Upper lobe of left lung (tissue), 6 donors: ENCODE measurements at regions not wholly inside any gene's neighbourhood (a gene's known extent, or its start where the extent isn't known, plus 50 kb on each side); places are given as distances from the start of the nearest gene placed in this dataset.

ENCODE experiments used
- ATAC-seq, 2 donors: fragments of 200-7000 bp; cut with Tn5 transposase; one replicate each; pipeline ENCODE4 v1.9.1; 2022; ENCODE audit warnings: mild to moderate bottlenecking in 2 of 2, moderate library complexity in 2 of 2; ENCODE audit not compliant: low FRiP score in 2 of 2
- DNase-seq, 2 donors: peaks; one replicate each; pipeline ENCODE4 v3.0.0-alpha.2; 2019 to 2020
- H3K27ac ChIP-seq, 4 donors: fragments of 200-600 bp; sonication (generic); one replicate each; pipeline ENCODE4 v1.5.1; 2016 to 2019
- H3K27me3 ChIP-seq, 4 donors: fragments of 200-600 bp; sonication (generic); one replicate each; pipeline ENCODE4 v1.5.1; 2017 to 2019
- H3K36me3 ChIP-seq, 4 donors: fragments of 200-600 bp; sonication (generic); one replicate each; pipeline ENCODE4 v1.5.1; 2016 to 2019
- H3K4me1 ChIP-seq, 4 donors: fragments of 200-600 bp; sonication (generic); one replicate each; pipeline ENCODE4 v1.5.1; 2018 to 2019
- H3K4me3 ChIP-seq, 4 donors: fragments of 200-600 bp; sonication (generic); one replicate each; pipeline ENCODE4 v1.5.1; 2017 to 2019; ENCODE audit warnings: mild to moderate bottlenecking in 2 of 4, moderate library complexity in 1 of 4
- H3K9me3 ChIP-seq, 4 donors: fragments of 200-600 bp; sonication (generic); one replicate each; pipeline ENCODE4 v1.5.1; 2018 to 2019
- EP300 ChIP-seq, 4 donors: sonication (generic); formaldehyde crosslinking; IDR thresholded peaks; one replicate each; pipeline ENCODE4 v1.5.1; 2017; ENCODE audit warnings: antibody characterized with exemption in 4 of 4, control low read depth in 2 of 4
- POLR2A ChIP-seq, 4 donors: fragments of 450-650 bp; IDR thresholded peaks; one replicate each; pipeline ENCODE4 v1.5.1; 2016 to 2017; ENCODE audit warnings: antibody characterized with exemption in 4 of 4, mild to moderate bottlenecking in 2 of 4
- POLR2AphosphoS5 ChIP-seq, 2 donors: sonication (generic); formaldehyde crosslinking; IDR thresholded peaks; one replicate each; pipeline ENCODE4 v1.5.1; 2017; ENCODE audit warnings: antibody characterized with exemption in 2 of 2
- WGBS, 2 donors: methylation state at CpG; one replicate each; pipeline ENCODE4 v1.1.5; 2017 to 2018; 5-methylcytosine and 5-hydroxymethylcytosine counted together
- TF ChIP-seq, protein P1 (sequence below), 6 experiments: fragments of 450-650 bp in 4 of 6; fragments of 200-600 bp in 2 of 6; sonication (generic) in 2 of 6; IDR thresholded peaks; one replicate each; pipeline ENCODE4 v1.5.1; 2016 to 2019; ENCODE audit warnings: antibody characterized with exemption in 6 of 6
- donor health status: DM: no; HTN: no; CAD: no; lungs with moderate emphysema.
- donor health status: DM: no; HTN: yes; CAD: no; lungs with severe emphysema.

DNA sequence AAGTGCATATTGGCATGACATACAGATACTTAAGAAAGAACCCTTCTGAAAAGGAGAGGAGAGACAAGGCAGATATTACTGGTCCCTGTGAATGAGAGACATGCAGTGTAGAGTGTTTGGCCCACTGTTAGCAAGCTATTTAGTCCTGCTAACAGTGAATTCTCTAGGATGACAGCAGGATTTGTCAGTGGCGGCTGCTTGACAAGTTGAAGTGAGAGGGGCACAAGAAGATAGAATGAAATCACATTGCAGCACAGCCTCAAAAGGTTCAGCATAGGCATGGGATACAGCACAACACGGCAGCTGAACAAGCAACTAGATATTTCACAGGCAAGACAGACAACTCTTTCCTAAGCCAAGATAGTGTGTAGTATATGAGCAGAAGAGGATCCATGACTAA is 407.9 kb downstream of the PLA2G4A start:
- H3K27me3 ChIP-seq = no peaks in the 10 kb centered on the region

DNA sequence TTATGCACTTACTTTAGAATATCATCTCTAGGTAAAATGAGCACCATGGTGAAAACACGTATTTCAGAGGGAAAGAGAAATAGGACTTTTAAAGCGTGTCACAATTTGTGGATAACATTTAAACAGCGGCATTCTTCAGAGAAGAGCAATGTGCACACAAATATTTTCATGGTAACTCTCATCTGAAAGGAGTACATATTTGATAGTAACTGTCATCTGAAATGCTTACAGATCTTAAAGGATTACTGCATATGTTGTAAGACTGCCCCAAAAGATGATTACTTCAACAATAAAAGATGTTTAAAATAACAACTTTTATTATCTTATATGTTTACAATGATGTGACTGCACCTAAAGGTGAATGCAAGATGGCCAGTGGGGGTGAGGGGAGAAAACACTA is 408.8 kb downstream of the PLA2G4A start:
- Histone ChIP-seq H3K9me3 (no peaks in the 10 kb centered on the region), H3K4me3 (no peak overlapping the region), H3K27me3 (no peaks in the 10 kb centered on the region), H3K4me1 (no peaks in the 10 kb centered on the region), H3K27ac (no peak overlapping the region), H3K36me3 (no peaks in the 10 kb centered on the region)
- TF ChIP-seq EP300 (IDR thresholded peaks at IDR 0.05) (no peak), POLR2A (IDR thresholded peaks at IDR 0.05) (no peak), POLR2AphosphoS5 (IDR thresholded peaks at IDR 0.05) (no peak)
- TF ChIP-seq, protein P1, sequence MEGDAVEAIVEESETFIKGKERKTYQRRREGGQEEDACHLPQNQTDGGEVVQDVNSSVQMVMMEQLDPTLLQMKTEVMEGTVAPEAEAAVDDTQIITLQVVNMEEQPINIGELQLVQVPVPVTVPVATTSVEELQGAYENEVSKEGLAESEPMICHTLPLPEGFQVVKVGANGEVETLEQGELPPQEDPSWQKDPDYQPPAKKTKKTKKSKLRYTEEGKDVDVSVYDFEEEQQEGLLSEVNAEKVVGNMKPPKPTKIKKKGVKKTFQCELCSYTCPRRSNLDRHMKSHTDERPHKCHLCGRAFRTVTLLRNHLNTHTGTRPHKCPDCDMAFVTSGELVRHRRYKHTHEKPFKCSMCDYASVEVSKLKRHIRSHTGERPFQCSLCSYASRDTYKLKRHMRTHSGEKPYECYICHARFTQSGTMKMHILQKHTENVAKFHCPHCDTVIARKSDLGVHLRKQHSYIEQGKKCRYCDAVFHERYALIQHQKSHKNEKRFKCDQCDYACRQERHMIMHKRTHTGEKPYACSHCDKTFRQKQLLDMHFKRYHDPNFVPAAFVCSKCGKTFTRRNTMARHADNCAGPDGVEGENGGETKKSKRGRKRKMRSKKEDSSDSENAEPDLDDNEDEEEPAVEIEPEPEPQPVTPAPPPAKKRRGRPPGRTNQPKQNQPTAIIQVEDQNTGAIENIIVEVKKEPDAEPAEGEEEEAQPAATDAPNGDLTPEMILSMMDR (IDR thresholded peaks at IDR 0.05) = no peak
- ATAC-seq (no peak), DNase-seq (no peak)
- 92 to 94% methylated on average over 3 of the region's 3 CpGs for WGBS, 2 donors

More for the DNA sequence above, 407.9 kb downstream of the PLA2G4A start:
- no peak for DNase-seq
- Histone ChIP-seq H3K9me3 (no peaks in the 10 kb centered on the region), H3K4me1 (no peaks in the 10 kb centered on the region), H3K4me3 (no peak overlapping the region), H3K27ac (no peak overlapping the region), H3K36me3 (no peaks in the 10 kb centered on the region)
- 63 to 72% methylated on average over 2 of the region's 2 CpGs for WGBS, 2 donors
- TF ChIP-seq EP300 (IDR thresholded peaks at IDR 0.05) = no peak
- TF ChIP-seq POLR2A (IDR thresholded peaks at IDR 0.05) = no peak
- TF ChIP-seq, protein P1 (IDR thresholded peaks at IDR 0.05) = no peak
- no peak for TF ChIP-seq POLR2AphosphoS5 (IDR thresholded peaks at IDR 0.05)
- ATAC-seq = no peak

DNA sequence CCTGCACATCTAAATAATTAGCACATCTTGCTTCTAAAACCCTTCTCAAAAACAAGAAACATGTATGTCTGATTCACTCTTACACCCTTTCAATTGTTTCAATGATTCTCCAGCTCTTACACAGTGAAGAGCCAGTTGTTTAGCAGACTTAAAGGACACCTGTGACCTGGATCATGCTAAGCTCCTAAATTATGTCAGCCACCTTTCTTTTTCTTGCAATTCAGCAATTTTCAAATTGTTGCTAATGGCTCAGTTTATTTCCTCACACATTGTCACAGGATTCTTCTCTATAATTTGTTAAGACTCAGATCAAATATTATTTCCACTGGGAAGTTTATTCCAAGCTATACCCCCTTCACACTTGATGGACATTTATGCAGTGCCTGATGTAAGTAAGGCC is 413.2 kb downstream of the PLA2G4A start:
- ATAC-seq (no peak), DNase-seq (no peak)
- TF ChIP-seq, protein P1 (IDR thresholded peaks at IDR 0.05) = no peak
- TF ChIP-seq POLR2AphosphoS5 (IDR thresholded peaks at IDR 0.05) (no peak), EP300 (IDR thresholded peaks at IDR 0.05) (no peak), POLR2A (IDR thresholded peaks at IDR 0.05) (no peak)
- H3K4me3 ChIP-seq = no peak overlapping the region
- H3K4me1 ChIP-seq = no peaks in the 10 kb centered on the region
- H3K27ac ChIP-seq = no peak overlapping the region
- H3K36me3 ChIP-seq = no peaks in the 10 kb centered on the region
- no peaks in the 10 kb centered on the region for H3K9me3 ChIP-seq
- H3K27me3 ChIP-seq = no peaks in the 10 kb centered on the region

DNA sequence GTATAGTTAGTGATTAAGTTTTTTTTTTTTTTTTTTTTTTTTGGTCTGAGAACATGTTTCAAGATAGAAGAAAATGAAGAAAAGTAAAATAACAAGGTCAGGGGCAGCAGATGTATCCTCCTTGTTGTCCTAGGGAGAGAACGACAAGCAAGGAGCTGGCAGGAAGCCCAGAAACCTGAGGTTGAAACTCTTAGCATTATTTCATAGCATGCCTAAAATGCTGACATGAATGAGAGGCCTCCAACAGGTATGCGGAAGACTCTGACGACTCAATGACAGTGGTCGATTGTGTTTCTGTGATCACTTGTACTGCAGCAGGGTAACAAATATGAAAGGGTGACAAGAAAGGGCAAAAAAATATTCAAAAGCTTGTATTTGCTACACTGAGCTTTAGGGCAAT is 415.9 kb downstream of the PLA2G4A start:
- Histone ChIP-seq H3K36me3 (no peaks in the 10 kb centered on the region), H3K9me3 (no peaks in the 10 kb centered on the region), H3K27ac (no peak overlapping the region), H3K4me1 (no peaks in the 10 kb centered on the region), H3K27me3 (no peaks in the 10 kb centered on the region), H3K4me3 (no peak overlapping the region)
- WGBS, 2 donors = 28 to 33% methylated on average over 4 of the region's 4 CpGs
- DNase-seq (no peak), ATAC-seq (no peak)
- TF ChIP-seq, protein P1 (IDR thresholded peaks at IDR 0.05) = no peak
- TF ChIP-seq EP300 (IDR thresholded peaks at IDR 0.05) = no peak
- TF ChIP-seq POLR2AphosphoS5 (IDR thresholded peaks at IDR 0.05) = no peak
- TF ChIP-seq POLR2A (IDR thresholded peaks at IDR 0.05) = no peak

DNA sequence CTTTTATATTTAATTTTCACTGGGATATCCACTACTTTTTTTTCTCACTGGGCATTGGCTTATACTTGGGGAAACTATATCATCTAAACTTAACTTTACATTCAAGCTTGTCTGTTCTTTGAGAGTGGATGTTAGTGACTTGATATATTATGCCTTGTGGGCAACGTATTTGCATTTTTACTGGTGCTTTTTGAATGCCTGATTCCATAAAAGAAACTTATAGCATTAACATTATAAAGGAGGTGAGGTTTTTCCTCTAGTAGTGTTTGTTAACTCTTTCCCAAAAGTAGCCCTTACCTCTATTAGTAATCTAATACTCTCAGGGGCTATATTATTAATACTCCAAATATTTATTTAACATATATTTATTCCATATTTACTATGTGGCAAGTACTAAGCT is 416.5 kb downstream of the PLA2G4A start:
- ATAC-seq (no peak), DNase-seq (no peak)
- Histone ChIP-seq H3K4me3 (no peak overlapping the region), H3K36me3 (no peaks in the 10 kb centered on the region), H3K27me3 (no peaks in the 10 kb centered on the region), H3K9me3 (no peaks in the 10 kb centered on the region), H3K27ac (no peak overlapping the region), H3K4me1 (no peaks in the 10 kb centered on the region)
- WGBS, 2 donors = 78 to 92% methylated on average over 1 of the region's 1 CpG
- no peak for TF ChIP-seq EP300 (IDR thresholded peaks at IDR 0.05)
- no peak for TF ChIP-seq POLR2AphosphoS5 (IDR thresholded peaks at IDR 0.05)
- TF ChIP-seq POLR2A (IDR thresholded peaks at IDR 0.05) = no peak
- TF ChIP-seq, protein P1 (IDR thresholded peaks at IDR 0.05) = no peak
